ENCODE measurements at regions not wholly inside any gene's neighbourhood (a gene's known extent, or its start where the extent isn't known, plus 50 kb on each side); places are given as distances from the start of the nearest gene placed in this dataset.

DNA sequence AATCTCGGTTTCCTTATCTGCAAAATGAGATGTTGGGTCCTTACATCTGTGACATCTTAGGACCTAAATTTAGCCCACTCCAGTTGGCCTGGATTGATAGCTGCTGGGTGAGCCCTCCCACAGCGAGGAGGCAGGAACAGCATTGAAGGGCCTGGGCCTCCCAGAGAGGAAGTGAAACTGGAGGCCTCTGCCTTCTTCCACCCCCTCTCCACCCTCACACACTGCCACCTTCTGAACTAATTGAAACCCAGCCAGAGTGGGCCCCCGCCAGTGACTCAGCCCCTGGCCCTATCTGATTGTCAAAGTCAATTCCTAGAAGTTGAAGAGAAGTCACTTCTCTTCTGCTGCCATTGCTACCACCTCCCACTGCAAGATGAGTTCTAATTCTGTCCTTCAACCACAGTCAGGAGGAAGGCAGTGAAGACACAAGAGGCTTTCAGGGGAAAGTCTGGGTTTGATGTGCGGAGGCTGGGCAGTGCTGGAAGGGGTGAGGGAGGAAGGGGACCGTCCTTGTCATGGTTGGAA, 55.2 kb upstream of the NEK6 start:
- peak; percentile 48 for ATAC-seq (ENCODE audit: low FRiP score)
- TF ChIP-seq, protein P1, sequence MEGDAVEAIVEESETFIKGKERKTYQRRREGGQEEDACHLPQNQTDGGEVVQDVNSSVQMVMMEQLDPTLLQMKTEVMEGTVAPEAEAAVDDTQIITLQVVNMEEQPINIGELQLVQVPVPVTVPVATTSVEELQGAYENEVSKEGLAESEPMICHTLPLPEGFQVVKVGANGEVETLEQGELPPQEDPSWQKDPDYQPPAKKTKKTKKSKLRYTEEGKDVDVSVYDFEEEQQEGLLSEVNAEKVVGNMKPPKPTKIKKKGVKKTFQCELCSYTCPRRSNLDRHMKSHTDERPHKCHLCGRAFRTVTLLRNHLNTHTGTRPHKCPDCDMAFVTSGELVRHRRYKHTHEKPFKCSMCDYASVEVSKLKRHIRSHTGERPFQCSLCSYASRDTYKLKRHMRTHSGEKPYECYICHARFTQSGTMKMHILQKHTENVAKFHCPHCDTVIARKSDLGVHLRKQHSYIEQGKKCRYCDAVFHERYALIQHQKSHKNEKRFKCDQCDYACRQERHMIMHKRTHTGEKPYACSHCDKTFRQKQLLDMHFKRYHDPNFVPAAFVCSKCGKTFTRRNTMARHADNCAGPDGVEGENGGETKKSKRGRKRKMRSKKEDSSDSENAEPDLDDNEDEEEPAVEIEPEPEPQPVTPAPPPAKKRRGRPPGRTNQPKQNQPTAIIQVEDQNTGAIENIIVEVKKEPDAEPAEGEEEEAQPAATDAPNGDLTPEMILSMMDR (IDR thresholded peaks at IDR 0.05) = no peak
- no peak for DNase-seq (ENCODE audit: low spot score)

- TF ChIP-seq, protein P1 (IDR thresholded peaks at IDR 0.05) = no peak
- DNase-seq (ENCODE audit: low spot score) = no peak
- ATAC-seq (ENCODE audit: low FRiP score) = no peak
Observed at GRCh38 chr9:124205686-124206352, 51.9 kb upstream of the NEK6 start.

DNA sequence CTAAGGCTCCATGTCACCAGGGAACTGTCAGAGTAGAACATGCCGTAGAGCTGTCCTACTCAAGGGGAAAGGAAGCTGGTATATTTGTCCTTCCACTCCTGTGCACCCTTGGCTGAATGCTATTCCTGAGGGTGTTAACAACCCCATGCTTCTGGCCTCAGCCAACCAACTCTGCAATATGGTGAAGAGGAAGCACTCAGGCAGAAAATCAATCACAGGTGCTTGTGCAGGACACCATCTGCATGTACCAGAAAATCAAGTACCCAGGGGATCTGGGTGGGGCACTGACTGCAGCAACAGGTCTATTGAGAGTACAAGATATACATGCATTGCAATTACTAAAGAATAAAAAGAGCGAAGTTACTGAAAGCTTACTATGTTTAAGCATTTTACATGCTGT, 51.4 kb upstream of the NEK6 start:
- TF ChIP-seq, protein P1 (IDR thresholded peaks at IDR 0.05) = no peak
- DNase-seq (ENCODE audit: low spot score) = no peak

More for the DNA sequence above, 51.4 kb upstream of the NEK6 start:
- ATAC-seq (ENCODE audit: low FRiP score) = no peak
